ENCODE measurements at regions not wholly inside any gene's neighbourhood (a gene's known extent, or its start where the extent isn't known, plus 50 kb on each side); places are given as distances from the start of the nearest gene placed in this dataset.

DNA sequence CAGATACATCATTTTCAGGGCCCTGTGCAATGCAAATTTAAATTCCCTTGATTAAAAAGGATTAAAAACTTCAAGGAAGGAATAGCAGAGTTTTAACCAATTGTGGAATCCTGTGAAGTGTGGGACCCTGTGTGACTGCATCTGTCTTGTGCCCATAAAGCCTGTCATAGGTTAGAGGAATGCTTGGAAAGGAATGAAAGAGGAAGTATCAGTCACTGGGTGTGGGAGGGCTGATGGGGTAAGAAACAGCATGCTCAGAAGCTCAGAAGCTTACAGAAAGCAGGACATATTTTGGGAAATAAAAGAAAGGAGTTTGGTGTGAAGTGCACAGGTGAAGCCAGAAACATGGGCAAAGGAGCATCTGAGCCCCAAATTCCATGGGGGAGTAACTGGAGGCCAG is 150.8 kb upstream of the ETV3 start:
- Histone ChIP-seq H3K27me3 (ENCODE audit: insufficient read depth, low read length, poor library complexity, severe bottlenecking) (no peaks in the 10 kb centered on the region), H3K9me2 (replicated peaks; ENCODE audit: low read depth, low read length) (no peaks in the 10 kb centered on the region), H3K9me3 (ENCODE audit: insufficient read depth, low read depth, low read length) (no peaks in the 10 kb centered on the region), H3K79me2 (ENCODE audit: insufficient read depth, low read length) (no peaks in the 10 kb centered on the region), H3K4me3 (ENCODE audit: low read length, poor library complexity, severe bottlenecking) (no peak overlapping the region), H3K36me3 (ENCODE audit: insufficient read depth, low read length) (no peaks in the 10 kb centered on the region), H4K20me1 (ENCODE audit: insufficient read depth, low read length, poor library complexity, severe bottlenecking) (no peaks in the 10 kb centered on the region), H2AFZ (ENCODE audit: low read length) (no peak overlapping the region), H3F3A (ENCODE audit: low read depth) (no peaks in the 10 kb centered on the region), H3K4me2 (ENCODE audit: low read depth, low read length, poor library complexity, severe bottlenecking) (no peak overlapping the region), H3K9ac (ENCODE audit: low read depth, low read length, poor library complexity, severe bottlenecking) (no peak overlapping the region), H3K4me1 (ENCODE audit: insufficient read depth, low read length, poor library complexity, severe bottlenecking) (peaks cover 6% of the 10 kb centered on the region)
- TF ChIP-seq, protein P1, sequence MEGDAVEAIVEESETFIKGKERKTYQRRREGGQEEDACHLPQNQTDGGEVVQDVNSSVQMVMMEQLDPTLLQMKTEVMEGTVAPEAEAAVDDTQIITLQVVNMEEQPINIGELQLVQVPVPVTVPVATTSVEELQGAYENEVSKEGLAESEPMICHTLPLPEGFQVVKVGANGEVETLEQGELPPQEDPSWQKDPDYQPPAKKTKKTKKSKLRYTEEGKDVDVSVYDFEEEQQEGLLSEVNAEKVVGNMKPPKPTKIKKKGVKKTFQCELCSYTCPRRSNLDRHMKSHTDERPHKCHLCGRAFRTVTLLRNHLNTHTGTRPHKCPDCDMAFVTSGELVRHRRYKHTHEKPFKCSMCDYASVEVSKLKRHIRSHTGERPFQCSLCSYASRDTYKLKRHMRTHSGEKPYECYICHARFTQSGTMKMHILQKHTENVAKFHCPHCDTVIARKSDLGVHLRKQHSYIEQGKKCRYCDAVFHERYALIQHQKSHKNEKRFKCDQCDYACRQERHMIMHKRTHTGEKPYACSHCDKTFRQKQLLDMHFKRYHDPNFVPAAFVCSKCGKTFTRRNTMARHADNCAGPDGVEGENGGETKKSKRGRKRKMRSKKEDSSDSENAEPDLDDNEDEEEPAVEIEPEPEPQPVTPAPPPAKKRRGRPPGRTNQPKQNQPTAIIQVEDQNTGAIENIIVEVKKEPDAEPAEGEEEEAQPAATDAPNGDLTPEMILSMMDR (conservative IDR thresholded peaks at IDR 0.05; ENCODE audit: low read length) = no peak
- no peak for TF ChIP-seq EZH2phosphoT487 (IDR thresholded peaks at IDR 0.05; ENCODE audit: borderline replicate concordance)

DNA sequence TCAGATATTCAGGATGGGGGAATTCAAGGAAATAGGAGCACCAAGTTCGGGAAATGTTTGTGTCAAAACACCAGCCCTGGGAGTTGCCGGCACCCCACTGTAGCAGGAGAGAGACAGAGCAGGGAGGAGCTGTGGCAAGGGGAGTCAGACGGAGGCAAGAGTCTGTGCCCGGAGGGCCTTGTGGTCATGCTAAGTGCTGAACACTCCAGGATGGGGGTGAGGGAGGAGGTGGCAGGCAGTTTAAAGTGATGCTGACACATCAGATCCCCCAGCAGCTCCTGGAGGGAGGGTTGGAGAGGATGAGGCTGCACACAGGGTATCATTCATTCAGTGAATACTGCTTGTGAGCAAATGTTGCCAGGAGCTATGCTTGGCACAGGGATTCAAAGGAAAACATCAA is 150.3 kb upstream of the ETV3 start:
- Histone ChIP-seq H3K9me3 (ENCODE audit: insufficient read depth, low read depth, low read length) (no peaks in the 10 kb centered on the region), H3K9ac (ENCODE audit: low read depth, low read length, poor library complexity, severe bottlenecking) (no peak overlapping the region), H3K79me2 (ENCODE audit: insufficient read depth, low read length) (no peaks in the 10 kb centered on the region), H3K36me3 (ENCODE audit: insufficient read depth, low read length) (no peaks in the 10 kb centered on the region), H3F3A (ENCODE audit: low read depth) (no peaks in the 10 kb centered on the region), H3K9me2 (replicated peaks; ENCODE audit: low read depth, low read length) (no peaks in the 10 kb centered on the region), H3K4me2 (ENCODE audit: low read depth, low read length, poor library complexity, severe bottlenecking) (no peak overlapping the region), H3K27me3 (ENCODE audit: insufficient read depth, low read length, poor library complexity, severe bottlenecking) (no peaks in the 10 kb centered on the region), H3K4me1 (ENCODE audit: insufficient read depth, low read length, poor library complexity, severe bottlenecking) (peaks cover 6% of the 10 kb centered on the region), H2AFZ (ENCODE audit: low read length) (no peak overlapping the region), H4K20me1 (ENCODE audit: insufficient read depth, low read length, poor library complexity, severe bottlenecking) (no peaks in the 10 kb centered on the region), H3K4me3 (ENCODE audit: low read length, poor library complexity, severe bottlenecking) (no peak overlapping the region)
- no peak for TF ChIP-seq EZH2phosphoT487 (IDR thresholded peaks at IDR 0.05; ENCODE audit: borderline replicate concordance)
- TF ChIP-seq, protein P1 (conservative IDR thresholded peaks at IDR 0.05; ENCODE audit: low read length) = no peak

DNA sequence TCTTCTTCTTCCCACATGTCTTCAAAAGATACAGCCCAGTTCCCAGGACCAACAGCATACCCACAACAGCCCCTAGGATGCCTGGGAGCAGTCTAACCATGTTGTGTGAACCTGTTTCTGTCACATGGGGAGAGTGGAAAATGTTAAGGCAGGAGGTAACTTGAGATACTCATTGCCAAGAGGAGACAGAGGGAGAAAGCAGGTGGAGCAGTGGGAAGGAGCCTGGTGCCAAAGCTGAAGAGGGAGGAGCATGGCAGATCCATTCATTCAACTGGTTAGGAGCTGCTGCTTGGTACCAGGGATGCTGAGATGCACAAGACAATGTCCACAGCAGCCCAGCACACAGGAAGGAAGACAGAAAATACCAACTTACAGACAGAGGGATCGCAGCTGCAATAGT is 149.8 kb upstream of the ETV3 start:
- no peaks in the 10 kb centered on the region for H3K36me3 ChIP-seq (ENCODE audit: insufficient read depth, low read length)
- H2AFZ ChIP-seq (ENCODE audit: low read length) = no peak overlapping the region
- peaks cover 6% of the 10 kb centered on the region for H3K4me1 ChIP-seq (ENCODE audit: insufficient read depth, low read length, poor library complexity, severe bottlenecking)
- H3K27me3 ChIP-seq (ENCODE audit: insufficient read depth, low read length, poor library complexity, severe bottlenecking) = peaks cover 2% of the 10 kb centered on the region
- H3K4me3 ChIP-seq (ENCODE audit: low read length, poor library complexity, severe bottlenecking) = no peak overlapping the region
- no peaks in the 10 kb centered on the region for H3K9me2 ChIP-seq (replicated peaks; ENCODE audit: low read depth, low read length)
- no peak for TF ChIP-seq EZH2phosphoT487 (IDR thresholded peaks at IDR 0.05; ENCODE audit: borderline replicate concordance)
- TF ChIP-seq, protein P1 (conservative IDR thresholded peaks at IDR 0.05; ENCODE audit: low read length) = no peak
- no peaks in the 10 kb centered on the region for H4K20me1 ChIP-seq (ENCODE audit: insufficient read depth, low read length, poor library complexity, severe bottlenecking)
- H3K9me3 ChIP-seq (ENCODE audit: insufficient read depth, low read depth, low read length) = no peaks in the 10 kb centered on the region
- H3K9ac ChIP-seq (ENCODE audit: low read depth, low read length, poor library complexity, severe bottlenecking) = no peak overlapping the region
- H3F3A ChIP-seq (ENCODE audit: low read depth) = no peaks in the 10 kb centered on the region
- H3K79me2 ChIP-seq (ENCODE audit: insufficient read depth, low read length) = no peaks in the 10 kb centered on the region
- H3K4me2 ChIP-seq (ENCODE audit: low read depth, low read length, poor library complexity, severe bottlenecking) = no peak overlapping the region

Measured in Loucy (cell line).